Gastrocnemius medialis (tissue), 4 donors: ENCODE measurements at regions not wholly inside any gene's neighbourhood (a gene's known extent, or its start where the extent isn't known, plus 50 kb on each side); places are given as distances from the start of the nearest gene placed in this dataset.

Source experiments
- CTCF ChIP-seq, 5 experiments: fragments of 450-650 bp in 3 of 5; fragments of 200-600 bp in 2 of 5; sonication (generic) in 2 of 5; IDR thresholded peaks in 4 of 5; conservative IDR thresholded peaks in 1 of 5; 1 replicate in 4 of 5; 2 replicates in 1 of 5; pipeline ENCODE4 v1.5.1; 2016 to 2019; ENCODE audit warnings: antibody characterized with exemption in 5 of 5, mild to moderate bottlenecking in 3 of 5, moderate library complexity in 3 of 5
- POLR2A ChIP-seq, 2 donors: fragments of 450-650 bp; IDR thresholded peaks; one replicate each; pipeline ENCODE4 v1.6.1; 2017; ENCODE audit warnings: antibody characterized with exemption in 2 of 2, mild to moderate bottlenecking in 2 of 2, moderate library complexity in 2 of 2

- TF ChIP-seq CTCF (IDR thresholded peaks at IDR 0.05 in 4 of 5, conservative IDR thresholded peaks at IDR 0.05 in 1 of 5) (no peak), POLR2A (IDR thresholded peaks at IDR 0.05) (no peak)
Observed at GRCh38 chr2:239895669-239896068, 129.5 kb downstream of the NDUFA10 start.
